ENCODE measurements at regions not wholly inside any gene's neighbourhood (a gene's known extent, or its start where the extent isn't known, plus 50 kb on each side); places are given as distances from the start of the nearest gene placed in this dataset.

- TF ChIP-seq, protein P1, sequence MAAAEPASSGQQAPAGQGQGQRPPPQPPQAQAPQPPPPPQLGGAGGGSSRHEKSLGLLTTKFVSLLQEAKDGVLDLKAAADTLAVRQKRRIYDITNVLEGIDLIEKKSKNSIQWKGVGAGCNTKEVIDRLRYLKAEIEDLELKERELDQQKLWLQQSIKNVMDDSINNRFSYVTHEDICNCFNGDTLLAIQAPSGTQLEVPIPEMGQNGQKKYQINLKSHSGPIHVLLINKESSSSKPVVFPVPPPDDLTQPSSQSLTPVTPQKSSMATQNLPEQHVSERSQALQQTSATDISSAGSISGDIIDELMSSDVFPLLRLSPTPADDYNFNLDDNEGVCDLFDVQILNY (CRISPR knock-in tag; IDR thresholded peaks at IDR 0.05) = no peak
- TF ChIP-seq ZNF311 (CRISPR knock-in tag; IDR thresholded peaks at IDR 0.05) (no peak), CREM (IDR thresholded peaks at IDR 0.05; ENCODE audit: low read depth) (peak; percentile 85), JUND (IDR thresholded peaks at IDR 0.05; ENCODE audit: borderline replicate concordance, low read depth, low read length) (peak; percentile 73), JUND (tag; IDR thresholded peaks at IDR 0.05; ENCODE audit: borderline replicate concordance, low read depth, low read length) (no peak; the same call in 2 of the 3 replicates), RAD51 (IDR thresholded peaks at IDR 0.05; ENCODE audit: borderline replicate concordance, low read depth) (no peak), EHMT2 (IDR thresholded peaks at IDR 0.05) (no peak), REST (IDR thresholded peaks at IDR 0.05; ENCODE audit: borderline replicate concordance) (peak; percentile 22; the same call in 1 of the 2 replicates), REST (CRISPR knock-in tag; IDR thresholded peaks at IDR 0.05; ENCODE audit: low read depth) (no peak), ZNF354B (CRISPR knock-in tag; IDR thresholded peaks at IDR 0.05) (no peak), DDX20 (tag; IDR thresholded peaks at IDR 0.05; ENCODE audit: low read depth) (no peak), ZBED1 (IDR thresholded peaks at IDR 0.05) (peak; percentile 80; the same call in 1 of the 2 replicates), ZFP36 (IDR thresholded peaks at IDR 0.05; ENCODE audit: low read depth, low read length, partially characterized antibody) (peak; percentile 66), SIX5 (IDR thresholded peaks at IDR 0.05; ENCODE audit: borderline replicate concordance in 1 of 2, insufficient read depth in 1 of 2, low read depth in 1 of 2, low read length in 2 of 2) (no peak), ELF4 (CRISPR knock-in tag; IDR thresholded peaks at IDR 0.05) (no peak), ZNF197 (CRISPR knock-in tag; IDR thresholded peaks at IDR 0.05; ENCODE audit: low read depth) (0 out of 2 replicates have a peak, but pooled peaks have one; percentile 53), MED1 (CRISPR knock-in tag; IDR thresholded peaks at IDR 0.05; ENCODE audit: borderline replicate concordance) (no peak)
- TF ChIP-seq, protein P2, sequence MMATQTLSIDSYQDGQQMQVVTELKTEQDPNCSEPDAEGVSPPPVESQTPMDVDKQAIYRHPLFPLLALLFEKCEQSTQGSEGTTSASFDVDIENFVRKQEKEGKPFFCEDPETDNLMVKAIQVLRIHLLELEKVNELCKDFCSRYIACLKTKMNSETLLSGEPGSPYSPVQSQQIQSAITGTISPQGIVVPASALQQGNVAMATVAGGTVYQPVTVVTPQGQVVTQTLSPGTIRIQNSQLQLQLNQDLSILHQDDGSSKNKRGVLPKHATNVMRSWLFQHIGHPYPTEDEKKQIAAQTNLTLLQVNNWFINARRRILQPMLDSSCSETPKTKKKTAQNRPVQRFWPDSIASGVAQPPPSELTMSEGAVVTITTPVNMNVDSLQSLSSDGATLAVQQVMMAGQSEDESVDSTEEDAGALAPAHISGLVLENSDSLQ (IDR thresholded peaks at IDR 0.05) = peak; percentile 32; the same call in 1 of the 2 replicates
- TF ChIP-seq, protein P3, sequence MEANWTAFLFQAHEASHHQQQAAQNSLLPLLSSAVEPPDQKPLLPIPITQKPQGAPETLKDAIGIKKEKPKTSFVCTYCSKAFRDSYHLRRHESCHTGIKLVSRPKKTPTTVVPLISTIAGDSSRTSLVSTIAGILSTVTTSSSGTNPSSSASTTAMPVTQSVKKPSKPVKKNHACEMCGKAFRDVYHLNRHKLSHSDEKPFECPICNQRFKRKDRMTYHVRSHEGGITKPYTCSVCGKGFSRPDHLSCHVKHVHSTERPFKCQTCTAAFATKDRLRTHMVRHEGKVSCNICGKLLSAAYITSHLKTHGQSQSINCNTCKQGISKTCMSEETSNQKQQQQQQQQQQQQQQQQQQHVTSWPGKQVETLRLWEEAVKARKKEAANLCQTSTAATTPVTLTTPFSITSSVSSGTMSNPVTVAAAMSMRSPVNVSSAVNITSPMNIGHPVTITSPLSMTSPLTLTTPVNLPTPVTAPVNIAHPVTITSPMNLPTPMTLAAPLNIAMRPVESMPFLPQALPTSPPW (CRISPR knock-in tag; IDR thresholded peaks at IDR 0.05) = peak; percentile 75
Measured at GRCh38 chr15:91478717-91479191, 374.8 kb upstream of the SLCO3A1 start (continued).
